ENCODE measurements at regions not wholly inside any gene's neighbourhood (a gene's known extent, or its start where the extent isn't known, plus 50 kb on each side); places are given as distances from the start of the nearest gene placed in this dataset.
A peak's percentile ranks its signal among the peaks of the same experiment; 100 is the strongest.
"Not testable (repeated sequence)": the region's sequence is repeated elsewhere in the genome, so short reads cannot be mapped to it uniquely, and the experiment has no call there.

- ATAC-seq (ENCODE audit: poor library complexity) = no peak
- no peak for DNase-seq
- intact Hi-C loops (cut with DNase I) = no loop called here
These were observed 246.2 kb upstream of the PITX2 start for GRCh38 chr4:110869114-110869513.

- intact Hi-C loops (cut with DNase I) = no loop called here
- DNase-seq (no peak), ATAC-seq (ENCODE audit: poor library complexity) (peak; percentile 29)
These were observed 247.1 kb upstream of the PITX2 start for GRCh38 chr4:110869862-110870572.

DNA sequence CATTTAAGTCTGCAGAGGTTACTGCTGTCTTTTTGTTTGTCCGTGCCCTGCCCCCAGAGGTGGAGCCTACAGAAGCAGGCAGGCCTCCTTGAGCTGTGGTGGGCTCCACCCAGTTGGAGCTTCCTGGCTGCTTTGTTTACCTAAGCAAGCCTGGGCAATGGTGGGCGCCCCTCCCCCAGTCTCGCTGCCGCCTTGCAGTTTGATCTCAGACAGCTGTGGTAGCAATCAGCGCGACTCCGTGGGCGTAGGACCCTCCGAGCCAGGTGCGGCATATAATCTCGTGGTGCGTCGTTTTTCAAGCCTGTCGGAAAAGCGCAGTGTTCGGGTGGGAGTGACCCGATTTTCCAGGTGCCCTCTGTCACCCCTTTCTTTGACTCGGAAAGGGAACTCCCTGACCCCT lies 253.3 kb upstream of the PITX2 start:
- intact Hi-C loops (cut with DNase I) = not testable (repeated sequence)

DNA sequence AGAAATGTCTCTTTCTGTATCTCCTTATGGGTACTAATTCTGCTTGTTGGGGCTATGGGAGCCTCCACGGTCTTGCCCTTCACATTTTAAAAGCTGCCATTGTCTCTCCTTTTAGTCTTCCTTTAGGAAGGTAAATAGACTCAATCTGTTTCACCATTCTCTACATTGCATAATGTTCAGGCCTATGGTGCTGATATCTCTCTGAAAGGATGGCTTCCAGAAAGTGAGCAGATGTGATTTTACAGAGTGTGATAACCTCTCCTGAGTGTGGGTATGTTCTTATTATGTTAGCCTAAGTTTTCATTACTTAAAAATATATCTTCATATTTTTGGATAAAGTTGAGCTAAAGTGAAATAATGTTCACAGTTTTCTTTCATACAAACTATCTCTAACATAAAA lies 254.0 kb upstream of the PITX2 start:
- ATAC-seq (ENCODE audit: poor library complexity) = no peak
- intact Hi-C loops (cut with DNase I) = no loop called here
- DNase-seq = no peak

More for the DNA sequence above, 253.3 kb upstream of the PITX2 start:
- not testable (repeated sequence) for ATAC-seq (ENCODE audit: poor library complexity); DNase-seq

DNA sequence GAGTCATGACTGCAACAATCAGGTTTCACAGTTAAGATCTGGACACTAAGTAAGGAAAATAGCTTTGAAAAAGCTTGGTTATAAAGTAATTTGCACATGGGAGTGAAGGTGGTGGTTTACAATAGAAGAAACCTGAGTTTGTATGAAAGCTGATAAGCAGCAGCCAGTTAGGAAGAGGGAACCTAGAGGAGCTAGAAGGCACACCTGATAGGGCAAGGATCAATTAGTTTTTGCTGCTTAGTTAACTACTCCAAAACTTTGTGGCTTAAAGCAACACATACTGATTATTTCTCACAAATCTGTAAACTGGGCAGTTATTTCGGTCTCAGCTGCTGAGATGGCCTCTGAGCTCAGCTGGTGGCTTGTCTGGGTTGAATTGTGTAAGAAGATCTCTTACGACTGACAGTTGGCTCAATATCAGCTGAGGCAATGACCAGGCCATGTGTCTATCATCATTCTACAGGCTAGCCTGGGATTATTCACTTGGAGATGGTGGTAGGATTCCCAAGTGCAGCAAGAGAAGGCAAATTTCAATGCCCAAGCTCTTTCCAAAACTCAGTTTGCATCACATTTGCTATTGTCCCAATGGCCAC lies 255.0 kb upstream of the PITX2 start:
- ATAC-seq (ENCODE audit: poor library complexity) (no peak), DNase-seq (no peak)
- intact Hi-C loops (cut with DNase I) = no loop called here

GRCh38 chr4:110878413-110878812 lies 255.5 kb upstream of the PITX2 start:
- DNase-seq = no peak

GRCh38 chr4:110878956-110879355 lies 256.1 kb upstream of the PITX2 start:
- DNase-seq (no peak), ATAC-seq (ENCODE audit: poor library complexity) (no peak)
- intact Hi-C loops (cut with DNase I) = no loop called here

More at GRCh38 chr4:110878413-110878812, 255.5 kb upstream of the PITX2 start:
- no peak for ATAC-seq (ENCODE audit: poor library complexity)
- intact Hi-C loops (cut with DNase I) = no loop called here

DNA sequence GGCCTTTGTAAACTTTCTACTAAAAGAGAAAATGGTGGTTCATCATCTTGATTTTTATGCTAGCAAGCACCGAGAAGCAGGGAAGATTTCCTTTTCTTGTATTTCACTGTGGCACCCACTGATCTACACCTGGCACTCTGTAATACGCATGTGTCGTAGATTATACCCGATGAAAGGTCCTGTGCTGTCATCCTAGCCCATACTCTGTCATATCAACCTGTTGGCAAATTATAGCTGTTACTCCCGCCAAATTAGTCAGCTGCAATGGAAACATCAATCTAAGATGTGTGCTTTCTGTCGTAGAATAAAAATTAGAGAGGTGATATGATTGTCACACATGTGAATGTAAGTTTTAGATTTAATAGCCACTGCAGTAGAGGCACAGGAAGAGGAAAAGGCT lies 263.4 kb upstream of the PITX2 start:
- no peak for ATAC-seq (ENCODE audit: poor library complexity)
- intact Hi-C loops (cut with DNase I) = no loop called here
- no peak for DNase-seq

- intact Hi-C loops (cut with DNase I) = no loop called here
- DNase-seq (no peak), ATAC-seq (ENCODE audit: poor library complexity) (no peak)
These were observed 264.0 kb upstream of the PITX2 start for GRCh38 chr4:110886856-110887255.

GRCh38 chr4:110897784-110898183 lies 274.9 kb upstream of the PITX2 start:
- intact Hi-C loops (cut with DNase I) = no loop called here
- no peak for DNase-seq
- ATAC-seq (ENCODE audit: poor library complexity) = no peak

- intact Hi-C loops (cut with DNase I) = no loop called here
- DNase-seq = no peak
- ATAC-seq (ENCODE audit: poor library complexity) = no peak
These were observed 275.4 kb upstream of the PITX2 start for GRCh38 chr4:110898290-110898689.

- intact Hi-C loops (cut with DNase I) = no loop called here
- DNase-seq (no peak), ATAC-seq (ENCODE audit: poor library complexity) (no peak)
These were observed 277.4 kb upstream of the PITX2 start for GRCh38 chr4:110900213-110900769.

- intact Hi-C loops (cut with DNase I) = no loop called here
- ATAC-seq (ENCODE audit: poor library complexity) (no peak), DNase-seq (no peak)
These were observed 279.6 kb upstream of the PITX2 start for GRCh38 chr4:110902500-110902899.

- intact Hi-C loops (cut with DNase I) = no loop called here
- ATAC-seq (ENCODE audit: poor library complexity) = no peak
- DNase-seq = no peak
These were observed 281.7 kb upstream of the PITX2 start for GRCh38 chr4:110904435-110905065.

- no peak for ATAC-seq (ENCODE audit: poor library complexity)
- intact Hi-C loops (cut with DNase I) = no loop called here
- DNase-seq = no peak
These were observed 282.5 kb upstream of the PITX2 start for GRCh38 chr4:110905367-110905766.

GRCh38 chr4:110907801-110908313 lies 285.0 kb upstream of the PITX2 start:
- DNase-seq (no peak), ATAC-seq (ENCODE audit: poor library complexity) (no peak)
- intact Hi-C loops (cut with DNase I) = no loop called here

GRCh38 chr4:110914791-110915190 lies 291.9 kb upstream of the PITX2 start:
- DNase-seq = no peak
- intact Hi-C loops (cut with DNase I) = no loop called here
- no peak for ATAC-seq (ENCODE audit: poor library complexity)

GRCh38 chr4:110915301-110915700 lies 292.4 kb upstream of the PITX2 start:
- DNase-seq = no peak
- intact Hi-C loops (cut with DNase I) = no loop called here
- ATAC-seq (ENCODE audit: poor library complexity) = no peak

GRCh38 chr4:110916505-110916904 lies 293.6 kb upstream of the PITX2 start:
- no peak for DNase-seq
- intact Hi-C loops (cut with DNase I) = no loop called here
- no peak for ATAC-seq (ENCODE audit: poor library complexity)

- DNase-seq (no peak), ATAC-seq (ENCODE audit: poor library complexity) (no peak)
- intact Hi-C loops (cut with DNase I) = no loop called here
These were observed 295.0 kb upstream of the PITX2 start for GRCh38 chr4:110917835-110918234.
